Cerebellar cortex (tissue), 1 donor: ENCODE measurements at regions not wholly inside any gene's neighbourhood (a gene's known extent, or its start where the extent isn't known, plus 50 kb on each side); places are given as distances from the start of the nearest gene placed in this dataset.
"Not testable (repeated sequence)": the region's sequence is repeated elsewhere in the genome, so short reads cannot be mapped to it uniquely, and the experiment has no call there.

ENCODE experiments used
- DNase-seq: peaks from one replicate; pipeline ENCODE4 v3.0.0-alpha.2; 2015; ENCODE audit warnings: low spot score

DNA sequence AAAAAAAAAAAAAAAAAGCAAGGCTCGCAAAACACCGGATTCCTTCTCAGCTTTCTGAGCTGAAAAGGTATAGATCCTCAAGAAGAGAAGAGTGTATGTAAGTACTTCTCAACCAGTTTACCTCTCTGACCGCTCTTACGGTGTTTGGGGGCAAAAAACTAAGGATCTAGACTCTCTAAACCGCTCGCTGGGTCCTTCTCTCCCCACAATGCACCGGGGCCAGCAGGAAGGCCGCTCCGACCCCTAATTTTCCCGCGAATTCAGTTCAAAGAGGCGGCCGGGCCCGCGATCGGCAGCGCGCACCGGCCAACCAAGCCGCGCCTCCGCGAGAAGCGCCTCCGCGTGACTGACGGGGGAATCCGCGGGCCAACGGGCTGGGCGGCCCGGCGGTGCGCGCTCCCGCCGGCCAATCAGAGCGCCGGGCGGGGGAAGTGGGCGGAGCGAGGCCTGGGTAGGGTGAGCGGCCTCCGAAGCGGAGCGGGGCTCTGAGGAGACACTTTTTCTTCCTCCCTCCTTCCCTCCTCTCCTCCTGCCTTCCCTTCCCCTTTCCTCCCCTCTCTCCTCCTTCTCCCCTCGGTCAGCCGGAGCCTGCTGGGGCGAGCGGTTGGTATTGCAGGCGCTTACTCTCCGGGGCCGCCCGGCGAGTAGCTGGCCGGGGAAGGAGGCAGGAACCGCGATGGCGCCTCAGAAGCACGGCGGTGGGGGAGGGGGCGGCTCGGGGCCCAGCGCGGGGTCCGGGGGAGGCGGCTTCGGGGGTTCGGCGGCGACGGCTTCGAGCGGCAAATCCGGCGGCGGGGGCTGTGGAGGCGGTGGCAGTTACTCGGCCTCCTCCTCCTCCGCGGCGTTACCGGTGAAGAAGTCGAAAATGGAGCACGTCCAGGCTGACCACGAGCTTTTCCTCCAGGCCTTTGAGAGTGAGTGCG is 93.0 kb downstream of the CRLF3 start:
- peak; percentile 72 for DNase-seq

DNA sequence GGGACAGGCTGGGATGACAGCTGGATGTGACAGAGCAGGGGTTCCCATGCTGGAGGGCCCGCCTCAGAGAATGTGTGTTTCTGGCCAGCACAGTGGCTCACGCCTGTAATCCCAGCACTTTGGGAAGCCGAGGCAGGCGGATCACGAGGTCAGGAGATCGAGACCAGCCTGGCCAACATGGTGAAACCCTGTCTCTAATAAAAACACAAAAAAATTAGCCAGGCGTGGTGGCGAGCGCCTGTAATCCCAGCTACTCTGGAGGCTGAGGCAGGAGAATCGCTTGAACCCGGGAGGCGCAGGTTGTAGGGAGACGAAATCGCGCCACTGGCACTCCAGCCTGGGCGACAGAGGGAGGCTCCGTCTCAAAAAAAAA is 93.7 kb downstream of the CRLF3 start:
- not testable (repeated sequence) for DNase-seq

DNA sequence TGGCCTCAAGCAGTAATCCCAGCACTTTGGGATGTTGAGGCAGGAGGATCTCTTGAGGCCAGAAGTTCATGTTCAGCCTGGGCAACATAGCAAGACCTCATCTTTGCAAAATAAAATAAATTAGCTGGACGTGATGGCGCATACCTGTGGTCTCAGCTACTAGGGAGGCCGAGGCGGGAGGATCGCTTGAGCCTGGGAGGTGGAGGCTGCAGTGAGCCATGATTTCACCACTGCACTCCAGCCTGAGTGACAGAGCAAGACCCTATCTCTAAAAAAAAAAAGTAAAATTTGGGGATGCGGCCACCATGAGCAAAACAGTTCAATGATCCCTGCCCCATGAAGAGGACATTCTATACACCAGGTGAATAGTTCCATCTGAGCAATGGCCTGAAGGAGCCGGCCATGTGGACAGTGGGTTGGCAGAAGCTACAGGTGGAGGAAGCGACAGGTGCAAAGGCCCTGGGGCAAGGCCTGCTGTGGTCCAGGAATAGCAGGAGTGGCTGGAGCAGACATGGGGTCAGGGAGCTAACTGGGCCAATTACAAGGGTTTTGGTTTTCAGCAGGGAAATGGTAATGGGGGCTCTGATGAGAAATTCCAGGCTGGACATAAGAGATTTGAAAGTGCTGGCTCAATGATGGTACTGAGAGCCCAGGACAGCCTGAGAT is 94.2 kb downstream of the CRLF3 start:
- not testable (repeated sequence) for DNase-seq

DNA sequence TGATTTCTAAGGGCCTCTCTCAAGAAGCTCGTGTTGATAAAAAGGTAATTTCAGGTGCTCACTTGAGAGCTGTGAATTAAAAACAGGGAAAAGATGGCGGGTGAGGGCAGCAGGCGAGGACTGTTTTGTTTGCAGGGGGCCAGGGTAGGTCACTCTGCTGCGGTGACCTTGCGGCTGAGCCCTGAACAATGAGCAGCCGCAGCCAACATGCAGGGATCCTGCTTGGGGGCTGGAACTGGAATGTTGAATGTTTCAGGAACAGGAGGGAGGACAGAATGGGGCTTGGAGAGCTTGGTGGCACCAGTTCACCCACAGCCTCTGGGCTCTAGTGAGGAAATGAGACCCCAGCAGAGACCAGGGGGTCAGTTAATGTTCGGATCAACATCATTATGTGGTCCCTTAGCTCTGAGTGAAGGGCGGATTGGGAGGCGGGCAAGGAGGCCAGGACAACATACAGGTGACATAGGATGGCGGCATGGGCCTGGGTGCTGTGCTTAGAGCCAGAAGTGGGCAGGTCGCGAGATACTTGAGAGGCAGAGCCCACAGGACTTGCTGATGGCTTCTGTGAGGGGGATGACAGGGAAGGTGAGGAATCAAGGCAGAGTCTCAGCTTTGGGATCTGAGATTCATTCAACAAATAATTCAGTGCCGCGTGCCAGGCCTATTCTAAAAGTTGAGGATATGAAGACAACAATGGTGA is 94.9 kb downstream of the CRLF3 start:
- not testable (repeated sequence) for DNase-seq

DNA sequence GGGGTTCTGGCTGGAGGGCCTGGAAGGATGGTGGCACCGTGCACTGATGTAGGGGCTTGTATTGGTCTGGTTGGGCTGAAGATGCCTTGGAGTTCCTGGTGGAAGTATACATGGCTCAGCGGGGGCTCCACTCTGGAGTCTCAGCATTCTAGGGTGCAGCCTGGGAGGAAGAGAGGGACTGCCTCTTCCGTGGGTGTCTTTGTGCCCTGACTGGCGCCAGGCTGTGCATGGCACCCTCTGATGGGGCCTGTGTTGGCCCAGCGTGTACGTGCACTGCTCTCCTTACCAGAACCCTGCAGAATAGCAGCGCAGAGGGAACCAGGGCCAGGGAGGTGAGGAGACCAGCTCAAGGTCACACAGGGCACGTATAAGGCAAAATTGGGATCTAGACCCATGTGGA is 97.0 kb downstream of the CRLF3 start:
- DNase-seq, result not testable (repeated sequence)

DNA sequence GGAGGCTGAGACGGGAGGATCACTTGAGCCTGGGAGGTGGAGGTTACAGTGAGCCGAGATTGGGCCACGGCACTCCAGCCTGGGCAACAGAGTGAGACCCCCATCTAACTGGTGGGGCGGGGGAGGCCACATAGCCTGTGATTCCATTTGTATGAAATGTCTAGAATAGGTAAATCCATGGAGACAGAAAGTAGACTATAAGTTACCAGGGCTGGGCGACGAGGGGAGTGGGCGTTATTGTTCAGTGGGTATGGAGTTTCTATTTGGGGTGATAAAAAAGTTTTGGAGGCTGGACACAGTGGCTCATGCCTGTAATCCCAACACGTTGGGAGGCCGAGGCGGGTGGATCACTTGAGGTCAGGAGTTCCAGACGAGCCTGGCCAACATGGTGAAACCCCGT is 97.8 kb downstream of the CRLF3 start:
- not testable (repeated sequence) for DNase-seq

DNA sequence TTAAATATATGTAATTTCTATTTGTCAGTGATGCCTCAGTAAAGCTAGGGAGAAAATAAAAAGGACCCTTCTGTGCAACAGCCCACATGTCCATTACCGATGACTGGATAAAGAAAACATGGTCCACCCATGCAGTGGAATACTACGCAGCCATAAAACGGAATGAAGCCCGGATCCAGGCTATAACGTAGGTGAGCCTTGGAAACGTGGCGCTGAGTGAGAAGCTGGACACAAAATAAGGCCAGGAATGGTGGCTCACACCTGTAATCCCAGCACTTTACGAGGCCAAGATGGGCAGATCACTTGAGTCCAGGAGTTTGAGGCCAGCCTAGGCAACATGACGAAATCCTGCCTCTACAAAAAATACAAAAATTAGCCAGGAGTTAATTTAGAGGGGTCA is 98.2 kb downstream of the CRLF3 start:
- DNase-seq, result not testable (repeated sequence)

DNA sequence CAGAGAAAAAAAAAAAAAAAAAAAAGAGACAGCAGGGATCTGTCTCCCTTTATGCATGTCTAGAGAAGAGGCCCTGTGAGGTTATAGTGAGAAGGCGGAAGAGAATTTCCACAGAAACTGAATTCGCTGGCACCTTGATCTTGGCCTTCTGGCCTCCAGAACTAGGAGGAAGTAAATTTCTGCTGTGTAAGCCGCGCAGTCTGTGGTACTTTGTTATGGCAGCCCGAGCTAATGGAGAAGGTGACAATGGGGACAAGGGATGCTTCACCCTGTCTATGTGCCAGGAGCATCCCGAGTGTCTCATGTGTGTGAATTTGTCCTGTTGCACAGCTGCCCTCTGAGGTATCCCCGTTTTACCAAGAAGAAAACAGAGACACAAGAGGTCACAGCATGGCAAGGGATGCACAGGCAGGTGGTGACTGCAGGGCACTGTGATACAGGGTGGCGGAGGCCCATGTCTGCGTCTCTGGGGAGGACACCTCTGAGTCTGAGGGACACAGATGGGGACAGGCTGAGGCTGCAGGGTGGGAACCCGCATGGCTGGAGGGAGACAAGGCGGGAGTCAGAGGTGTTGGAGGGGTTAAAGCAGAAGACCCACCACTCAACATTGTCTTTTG is 100.3 kb downstream of the CRLF3 start:
- not testable (repeated sequence) for DNase-seq

DNA sequence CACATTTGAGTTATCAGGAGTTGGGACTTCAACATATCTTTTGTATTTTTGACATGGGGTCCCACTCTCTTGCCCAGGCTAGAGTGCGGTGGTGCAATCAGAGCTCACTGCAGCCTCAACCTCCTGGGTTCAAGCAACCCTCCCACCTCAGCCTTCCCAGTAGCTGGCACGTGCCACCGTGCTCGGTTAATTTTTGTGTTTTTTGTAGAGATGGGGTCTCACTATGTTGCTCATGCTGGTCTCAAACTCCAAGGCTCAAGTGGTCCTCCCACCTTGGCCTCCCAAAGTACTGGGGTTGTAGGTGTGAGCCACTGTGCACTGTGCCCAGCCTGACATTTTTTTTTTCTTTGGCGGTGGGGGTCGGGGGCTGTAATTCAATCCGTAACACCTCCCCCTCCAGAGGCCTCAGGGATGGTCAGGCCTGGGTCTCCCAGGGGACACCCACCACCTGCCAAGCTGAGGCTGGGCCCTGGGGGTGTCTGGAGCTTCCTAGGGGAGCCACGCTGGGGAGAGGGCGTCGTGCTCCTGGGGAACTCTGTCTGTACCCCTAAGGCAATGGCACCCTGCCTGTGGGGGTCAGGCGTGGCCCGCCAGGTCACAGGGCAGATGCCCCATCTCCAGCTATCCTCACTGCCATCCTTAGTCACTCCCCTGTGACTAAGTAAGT is 102.2 kb downstream of the CRLF3 start:
- DNase-seq, result not testable (repeated sequence)

DNA sequence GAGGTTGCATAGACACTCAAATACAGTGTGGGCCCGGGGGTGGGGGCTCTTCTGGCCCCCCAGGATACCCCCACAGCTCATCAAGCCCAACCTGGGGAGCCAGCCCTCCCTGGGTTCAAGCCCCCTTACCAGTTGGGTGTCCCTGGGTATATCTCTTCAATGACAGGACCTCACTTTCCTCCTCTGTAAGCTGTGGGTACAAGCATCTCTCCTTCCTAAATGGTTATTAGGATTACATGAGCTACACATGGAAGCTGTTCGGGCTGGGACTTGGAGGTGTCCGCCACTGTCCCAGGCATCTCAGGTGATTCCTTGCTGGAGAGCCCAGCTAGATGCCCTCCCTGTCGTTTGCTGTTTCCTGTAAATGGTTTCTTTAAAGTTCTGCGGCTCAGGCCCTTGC is 103.5 kb downstream of the CRLF3 start:
- DNase-seq, result not testable (repeated sequence)

DNA sequence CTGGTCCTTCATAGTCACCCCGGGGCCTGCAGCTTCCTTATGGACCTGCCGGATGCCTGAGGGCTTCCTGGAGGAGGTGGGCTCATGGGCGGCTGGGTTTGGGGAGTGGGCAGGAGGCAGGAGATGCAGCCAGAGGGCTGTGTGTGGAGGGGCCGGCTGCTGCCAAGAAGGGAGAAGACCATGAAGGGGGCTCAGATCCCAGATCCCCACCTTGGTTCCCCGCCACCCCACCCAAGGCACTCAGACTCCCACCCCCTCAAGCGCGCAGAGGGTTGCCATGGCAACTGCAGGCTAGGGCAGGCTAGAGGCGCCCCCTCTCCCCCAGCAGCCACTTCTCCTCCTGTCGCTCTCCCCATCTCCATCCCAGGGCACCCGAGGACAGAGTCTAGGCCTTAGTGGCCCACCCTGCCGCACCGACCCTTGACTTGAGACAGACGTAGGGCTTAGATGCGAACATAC is 104.5 kb downstream of the CRLF3 start:
- DNase-seq, result no peak

DNA sequence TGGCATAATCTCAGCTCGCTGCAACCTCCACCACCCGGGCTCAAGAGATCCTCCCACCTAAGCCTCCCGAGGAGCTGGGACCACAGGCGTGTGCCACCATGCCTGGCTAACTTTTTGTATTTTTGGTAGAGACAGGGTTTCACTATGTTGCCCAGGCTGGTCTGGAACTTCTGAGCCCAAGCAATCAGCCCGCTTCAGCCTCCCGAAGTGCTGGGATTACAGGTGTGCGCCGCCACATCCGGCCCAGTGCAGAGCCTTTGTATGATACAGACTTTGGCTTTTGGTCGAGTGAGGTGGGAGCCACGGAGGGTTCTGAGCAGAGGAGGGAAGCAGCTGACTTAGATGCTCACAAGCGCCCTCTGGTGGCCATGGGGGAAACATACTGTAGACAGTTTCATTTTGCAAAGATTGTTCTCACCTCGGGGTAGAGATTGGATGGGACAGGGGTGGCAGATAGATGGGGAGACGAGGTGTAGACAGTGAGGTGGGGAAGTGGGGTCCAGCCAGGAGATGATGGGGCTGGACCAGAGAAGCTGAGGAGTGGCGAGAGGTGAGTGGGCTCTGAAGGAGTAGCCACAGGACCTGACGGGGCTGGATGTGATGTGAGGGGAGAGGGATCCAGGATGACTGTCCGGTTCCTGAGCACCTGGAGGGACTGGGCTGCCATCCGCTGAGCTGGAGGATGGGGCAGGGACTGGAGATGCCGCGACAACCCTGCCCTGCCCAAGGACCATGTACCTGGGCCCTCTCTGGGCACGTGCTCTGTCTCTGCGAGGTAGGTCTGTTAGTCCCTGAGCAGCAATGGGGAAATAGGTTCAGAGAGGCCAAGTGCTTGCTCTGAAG is 105.1 kb downstream of the CRLF3 start:
- peak; percentile 62 for DNase-seq

DNA sequence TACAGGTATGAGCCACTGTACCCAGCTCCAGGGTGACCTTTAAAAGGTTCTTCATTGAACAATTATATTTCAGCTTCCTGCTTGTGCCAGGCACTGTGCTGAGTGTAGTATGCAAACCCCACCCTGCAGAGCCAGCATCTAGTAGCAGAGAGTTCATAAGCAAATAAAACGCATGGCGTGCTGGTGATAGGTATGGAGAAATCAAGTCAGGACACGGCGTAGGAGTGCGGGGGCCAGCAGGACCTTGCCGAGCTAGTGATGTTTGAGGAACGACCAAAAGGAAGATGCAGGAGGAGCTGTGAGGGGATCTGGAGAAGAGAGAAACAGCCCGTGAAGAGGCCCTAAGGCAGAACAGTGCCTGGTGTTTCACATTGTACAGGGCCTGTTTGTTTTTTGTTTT is 105.8 kb downstream of the CRLF3 start:
- not testable (repeated sequence) for DNase-seq

DNA sequence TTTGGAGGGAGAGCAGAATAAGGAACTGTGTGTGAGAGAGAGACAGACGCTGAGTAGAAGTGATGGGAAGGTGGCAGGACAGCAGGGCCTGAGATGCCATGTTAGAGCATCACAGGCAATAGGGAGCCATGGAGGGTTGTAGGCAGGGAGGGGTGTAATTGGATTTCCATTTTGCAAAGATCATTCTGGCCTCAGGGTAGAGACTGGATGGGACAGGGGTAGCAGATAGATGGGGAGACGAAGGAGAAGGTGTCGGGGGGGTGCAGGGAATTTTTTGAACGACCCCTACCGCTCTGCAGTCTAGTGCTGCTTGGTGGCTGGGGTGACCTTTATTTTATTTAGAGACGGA is 106.4 kb downstream of the CRLF3 start:
- not testable (repeated sequence) for DNase-seq

DNA sequence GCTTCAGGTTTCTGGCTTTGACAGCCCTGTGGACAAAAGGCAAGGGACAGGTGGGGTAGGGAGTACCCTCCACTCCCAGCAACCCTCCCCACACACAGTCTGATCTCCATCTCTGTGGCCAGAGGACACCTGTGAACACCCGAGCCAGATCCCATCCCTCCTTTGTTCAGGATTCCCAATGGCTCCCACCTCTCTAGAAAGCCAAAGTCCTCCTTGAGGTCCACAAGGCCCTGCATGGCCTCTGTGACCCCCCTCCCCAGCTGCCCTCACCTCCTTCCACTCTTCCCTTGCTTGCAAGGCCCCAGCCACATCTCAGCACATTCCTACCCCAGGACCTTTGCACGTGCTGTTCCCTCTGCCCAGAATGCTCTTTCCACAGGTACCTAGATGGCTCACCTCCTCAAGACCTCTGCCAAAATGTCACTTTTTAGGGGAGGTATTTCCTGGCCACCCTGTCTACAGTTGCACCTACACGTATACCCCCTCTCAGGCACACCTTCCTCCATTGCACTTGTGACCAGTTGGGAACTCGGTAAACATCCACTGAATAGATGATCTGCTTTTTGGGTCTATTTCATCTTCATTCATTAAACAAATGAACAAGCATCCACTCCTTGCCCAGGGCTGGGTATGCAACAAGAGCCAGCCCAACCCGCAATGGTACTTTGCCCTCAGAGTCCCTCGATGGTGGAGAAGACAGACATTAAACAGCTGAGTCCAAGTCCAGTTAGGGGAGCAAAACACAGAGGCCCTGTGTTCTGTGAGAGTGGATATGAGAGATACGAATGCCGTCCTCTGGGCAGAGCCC is 107.0 kb downstream of the CRLF3 start:
- no peak for DNase-seq

DNA sequence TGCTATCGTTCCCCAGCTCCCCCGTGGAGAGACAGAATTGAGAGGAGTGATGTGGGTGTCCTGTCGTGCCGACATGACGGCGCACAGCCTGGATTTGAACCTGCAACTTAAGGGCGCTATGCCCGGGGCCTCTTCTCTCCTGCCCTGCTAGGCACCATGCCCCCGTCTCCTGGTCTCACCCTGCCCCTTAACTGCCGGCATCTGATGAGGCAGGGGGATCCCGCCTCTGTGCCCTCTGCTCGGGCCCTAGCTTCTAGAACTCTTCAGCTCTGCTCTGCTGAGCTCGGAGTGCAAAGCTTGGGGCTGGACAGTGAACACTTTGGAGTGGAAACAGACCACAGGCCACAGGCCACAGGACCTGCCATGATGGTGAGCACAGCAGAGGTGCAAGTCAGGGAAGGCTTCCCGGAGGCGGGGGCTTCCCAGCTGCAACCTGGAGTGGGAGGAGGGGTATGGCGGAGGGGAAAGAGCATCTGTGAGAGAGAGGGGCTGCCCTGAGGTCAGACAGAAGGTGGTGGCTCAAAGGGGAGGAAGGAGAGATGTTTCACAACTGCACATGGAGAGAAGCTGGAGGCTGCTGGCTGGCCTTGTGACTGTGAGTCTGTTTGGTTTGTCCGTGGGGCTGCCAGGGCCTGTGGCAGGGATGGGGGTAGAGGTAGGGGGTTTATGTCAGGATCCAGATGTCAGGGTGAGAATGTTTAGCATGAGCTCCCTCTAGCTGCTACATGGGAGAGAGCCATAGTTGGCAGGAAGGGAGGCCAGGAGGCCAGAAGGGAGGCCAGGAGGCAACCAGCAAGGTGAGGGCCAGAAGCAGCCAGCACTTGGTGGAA is 107.8 kb downstream of the CRLF3 start:
- no peak for DNase-seq

DNA sequence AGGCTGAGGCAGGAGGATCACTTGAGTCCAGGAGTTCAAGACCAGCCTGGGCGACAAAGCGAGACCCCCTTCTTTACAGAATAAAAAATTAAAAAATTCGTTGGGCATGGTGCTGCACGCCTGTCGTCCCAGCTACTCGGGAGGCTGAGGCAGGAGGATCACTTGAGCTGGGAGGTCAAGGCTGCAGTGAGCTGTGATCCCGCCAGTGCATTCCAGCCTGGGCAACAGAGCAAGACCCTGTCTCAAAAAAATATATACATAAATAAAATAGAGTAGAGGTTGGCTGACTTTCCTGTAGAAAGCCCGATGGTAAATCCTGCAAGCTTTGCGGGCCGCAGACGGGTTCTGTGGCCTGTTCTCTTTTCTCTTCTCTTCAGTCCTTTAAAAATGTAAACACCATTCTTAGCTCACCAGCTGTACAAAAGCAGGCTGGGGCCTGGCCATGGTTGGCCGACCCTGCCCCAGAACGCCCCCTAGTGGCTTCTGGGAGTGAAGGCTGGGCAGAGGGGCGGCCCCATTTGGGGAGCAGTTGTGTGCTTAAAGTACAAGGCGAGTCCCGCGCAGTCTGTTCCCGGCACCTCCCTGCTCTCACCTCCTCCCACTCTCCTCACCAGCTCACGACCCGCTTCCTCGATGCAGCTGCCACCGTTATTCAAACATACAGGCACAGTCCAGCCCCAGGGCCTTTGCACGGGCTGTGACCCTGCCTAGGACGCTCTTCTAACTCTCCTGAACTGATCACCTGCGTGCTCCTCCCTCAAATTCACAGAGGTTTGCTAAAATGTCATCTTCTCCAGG is 109.5 kb downstream of the CRLF3 start:
- DNase-seq, result peak; percentile 39

DNA sequence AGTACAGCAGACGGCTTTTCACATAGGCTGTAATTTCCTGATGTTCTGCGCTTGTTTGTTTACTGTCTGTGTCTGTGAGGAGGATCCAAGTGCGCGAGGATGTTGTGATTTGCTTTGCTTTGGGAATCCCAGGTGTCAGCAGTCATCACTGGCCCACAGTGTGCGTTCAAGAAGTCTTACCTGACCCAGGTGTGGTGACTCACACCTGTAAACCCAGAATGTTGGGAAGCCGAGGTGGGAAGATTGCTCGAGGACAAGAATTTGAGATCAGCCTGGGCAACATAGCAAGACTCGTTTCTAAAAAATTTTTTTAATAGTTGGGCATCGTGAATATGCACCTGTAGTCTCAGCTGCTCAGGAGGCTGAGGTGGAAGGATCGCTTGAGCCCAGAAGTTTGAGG is 110.7 kb downstream of the CRLF3 start:
- DNase-seq, result not testable (repeated sequence)
